ENCODE measurements at regions not wholly inside any gene's neighbourhood (a gene's known extent, or its start where the extent isn't known, plus 50 kb on each side); places are given as distances from the start of the nearest gene placed in this dataset.

- no peak for TF ChIP-seq ZFX (IDR thresholded peaks at IDR 0.05; ENCODE audit: borderline replicate concordance)
- no peak for TF ChIP-seq CTCF (IDR thresholded peaks at IDR 0.05)
- no peak overlapping the region for H3K27ac ChIP-seq
These were observed 368.3 kb upstream of the OLFM3 start for GRCh38 chr1:102365071-102365470.

GRCh38 chr1:102336602-102337001 lies 339.9 kb upstream of the OLFM3 start:
- TF ChIP-seq ZFX (IDR thresholded peaks at IDR 0.05; ENCODE audit: borderline replicate concordance): no peak
- H3K27ac ChIP-seq: no peak overlapping the region

- no peak overlapping the region for H3K27ac ChIP-seq
- TF ChIP-seq ZFX (IDR thresholded peaks at IDR 0.05; ENCODE audit: borderline replicate concordance) (no peak), CTCF (IDR thresholded peaks at IDR 0.05) (no peak)
These were observed 321.5 kb upstream of the OLFM3 start for GRCh38 chr1:102318104-102318806.

- no peak overlapping the region for H3K27ac ChIP-seq
- no peak for TF ChIP-seq CTCF (IDR thresholded peaks at IDR 0.05)
- TF ChIP-seq ZFX (IDR thresholded peaks at IDR 0.05; ENCODE audit: borderline replicate concordance): no peak
These were observed 318.4 kb upstream of the OLFM3 start for GRCh38 chr1:102315096-102315495.

GRCh38 chr1:102296116-102296515 lies 299.4 kb upstream of the OLFM3 start:
- no peak overlapping the region for H3K27ac ChIP-seq
- TF ChIP-seq CTCF (IDR thresholded peaks at IDR 0.05): no peak
- no peak for TF ChIP-seq ZFX (IDR thresholded peaks at IDR 0.05; ENCODE audit: borderline replicate concordance)

- no peak for TF ChIP-seq CTCF (IDR thresholded peaks at IDR 0.05)
- TF ChIP-seq ZFX (IDR thresholded peaks at IDR 0.05; ENCODE audit: borderline replicate concordance): no peak
These were observed 286.2 kb upstream of the OLFM3 start for GRCh38 chr1:102282955-102283354.

GRCh38 chr1:102262994-102263393 lies 266.3 kb upstream of the OLFM3 start:
- H3K27ac ChIP-seq: no peak overlapping the region
- TF ChIP-seq ZFX (IDR thresholded peaks at IDR 0.05; ENCODE audit: borderline replicate concordance) (no peak), CTCF (IDR thresholded peaks at IDR 0.05) (no peak)

More at GRCh38 chr1:102282955-102283354, 286.2 kb upstream of the OLFM3 start:
- H3K27ac ChIP-seq: no peak overlapping the region

Measured in 22Rv1 (cell line).